Urothelium cell line (cell line): ENCODE measurements at regions not wholly inside any gene's neighbourhood (a gene's known extent, or its start where the extent isn't known, plus 50 kb on each side); places are given as distances from the start of the nearest gene placed in this dataset.

Experiments used
- DNase-seq: peaks from one replicate; pipeline ENCODE4 v3.0.0; 2011; ENCODE audit warnings: low spot score, mixed read lengths
- FAIRE-seq: peaks from 2 replicates; lab custom pipeline; 2011; peaks lifted over from hg19 to GRCh38; lab: Jason Lieb, UNC

DNA sequence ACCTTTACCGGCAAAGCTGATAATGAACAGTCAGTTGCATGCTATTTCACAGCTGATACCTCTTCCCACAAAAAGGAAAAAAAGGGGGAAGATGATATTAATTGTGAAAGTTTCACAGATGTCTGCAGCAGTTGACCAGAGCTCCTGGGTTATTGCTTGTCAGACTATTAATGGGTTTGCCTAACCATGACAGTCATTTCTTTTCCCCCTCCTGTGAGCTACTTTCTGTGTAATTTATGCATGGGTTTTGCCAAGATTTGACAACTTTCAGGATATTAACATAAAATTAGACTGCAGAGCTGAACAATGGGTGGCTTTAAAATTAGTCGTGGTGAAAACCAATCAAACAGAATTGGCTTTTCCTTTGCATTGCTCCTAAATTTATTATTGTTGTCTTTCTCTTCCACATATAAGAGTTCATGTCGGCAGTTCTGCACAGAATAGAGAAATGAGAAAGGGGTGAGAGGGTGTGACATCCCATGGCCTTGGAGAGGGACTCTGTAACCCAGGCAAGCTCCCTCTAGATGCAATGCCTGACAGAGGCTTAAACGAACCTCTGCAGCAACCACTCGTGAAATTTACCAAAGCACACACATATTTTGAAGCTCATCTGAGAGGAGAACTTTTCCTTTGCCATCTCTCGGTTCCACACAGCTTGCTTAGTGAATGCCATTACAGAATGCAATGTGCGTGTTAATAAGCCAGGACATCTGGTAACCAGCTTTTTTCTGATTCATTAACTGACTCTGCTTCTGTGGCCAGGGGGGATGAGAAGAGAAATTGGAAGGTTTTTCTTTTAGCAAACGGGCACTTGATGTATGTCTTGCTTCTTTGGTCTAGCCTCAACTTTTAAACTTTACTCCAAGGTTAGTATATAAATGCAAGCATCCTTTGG lies 82.2 kb upstream of the ITGA4 start:
- DNase-seq (no peak), FAIRE-seq (no peak)

GRCh38 chr2:181376442-181376841 lies 80.7 kb upstream of the ITGA4 start:
- DNase-seq (no peak), FAIRE-seq (no peak)

DNA sequence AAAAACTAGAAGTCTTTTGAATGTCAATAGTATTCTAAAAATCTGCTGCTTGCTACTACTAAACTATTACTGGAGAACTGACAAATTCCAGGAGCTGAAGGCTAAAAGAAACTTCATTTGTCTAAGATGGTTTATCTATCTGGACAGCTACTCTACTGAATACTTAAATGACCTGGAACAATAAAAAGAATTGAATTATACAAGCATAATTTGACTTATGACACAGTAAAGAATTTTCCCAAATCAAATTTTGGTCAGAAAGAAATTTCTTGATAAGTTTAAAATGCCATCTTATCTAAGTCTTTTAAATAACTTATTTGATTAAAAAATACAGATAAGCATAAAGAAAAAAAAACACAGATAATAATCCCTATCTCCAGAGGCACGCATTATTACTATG lies 80.2 kb upstream of the ITGA4 start:
- FAIRE-seq, result no peak
- DNase-seq, result no peak

GRCh38 chr2:181378491-181378890 lies 78.7 kb upstream of the ITGA4 start:
- DNase-seq, result no peak
- FAIRE-seq, result no peak

GRCh38 chr2:181380581-181380980 lies 76.6 kb upstream of the ITGA4 start:
- FAIRE-seq (no peak), DNase-seq (no peak)

DNA sequence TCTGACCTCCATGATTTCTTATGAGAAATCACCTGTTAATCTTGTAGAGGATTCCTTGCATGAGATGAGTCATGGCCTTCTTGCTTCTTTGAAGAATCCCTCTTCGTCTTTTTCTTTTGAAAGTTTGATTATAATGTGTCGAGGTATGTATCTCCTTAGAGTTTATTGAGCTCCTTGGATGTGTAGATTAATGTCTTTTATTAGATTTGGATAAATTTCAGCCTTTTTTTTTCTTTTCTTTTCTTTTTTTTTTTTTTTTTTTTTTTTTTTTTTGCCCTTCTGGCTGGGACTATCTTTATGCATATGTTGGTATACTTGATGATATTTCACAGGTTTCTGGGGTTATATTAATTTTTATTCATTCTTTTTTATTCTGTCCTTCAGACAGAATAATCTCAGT lies 72.3 kb upstream of the ITGA4 start:
- DNase-seq (no peak), FAIRE-seq (no peak)

DNA sequence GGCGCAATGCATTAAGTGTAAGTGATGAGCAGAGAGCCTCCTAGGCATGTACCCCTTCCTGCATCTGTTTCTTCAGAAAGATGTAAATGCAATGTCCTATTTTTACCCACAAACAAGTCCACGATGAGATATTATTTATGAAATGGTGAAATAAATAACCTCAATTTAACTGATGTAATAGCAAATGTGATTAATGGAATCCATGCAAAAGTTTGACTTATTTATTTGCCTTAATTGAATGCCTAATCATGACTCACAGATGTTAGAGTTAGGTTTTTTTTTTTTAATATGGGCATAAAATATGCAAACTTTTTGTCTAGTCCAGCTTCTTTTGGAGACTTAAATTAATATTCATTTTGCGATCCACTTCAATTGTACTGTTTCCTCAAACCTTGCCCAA lies 67.7 kb upstream of the ITGA4 start:
- FAIRE-seq (no peak), DNase-seq (no peak)

DNA sequence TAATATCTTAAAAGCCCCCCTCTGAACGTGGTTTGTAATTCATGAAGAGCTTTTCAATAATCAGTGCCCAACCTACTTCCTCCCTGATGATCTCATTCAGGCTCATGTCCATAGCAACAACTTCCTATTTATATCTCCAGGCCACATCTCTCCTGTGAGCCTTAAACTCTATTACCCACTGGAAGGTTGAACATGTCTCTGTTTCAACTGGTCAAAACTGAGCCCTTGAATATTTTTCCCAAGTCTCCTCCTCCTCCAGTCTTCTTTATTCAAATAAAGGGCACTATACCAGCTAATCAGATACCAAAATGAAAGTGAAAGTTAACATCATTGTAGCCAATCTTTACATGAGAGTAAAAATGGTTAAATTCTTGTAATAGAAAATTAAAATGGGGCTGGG lies 63.7 kb upstream of the ITGA4 start:
- FAIRE-seq, result no peak
- DNase-seq, result peak; percentile 59

DNA sequence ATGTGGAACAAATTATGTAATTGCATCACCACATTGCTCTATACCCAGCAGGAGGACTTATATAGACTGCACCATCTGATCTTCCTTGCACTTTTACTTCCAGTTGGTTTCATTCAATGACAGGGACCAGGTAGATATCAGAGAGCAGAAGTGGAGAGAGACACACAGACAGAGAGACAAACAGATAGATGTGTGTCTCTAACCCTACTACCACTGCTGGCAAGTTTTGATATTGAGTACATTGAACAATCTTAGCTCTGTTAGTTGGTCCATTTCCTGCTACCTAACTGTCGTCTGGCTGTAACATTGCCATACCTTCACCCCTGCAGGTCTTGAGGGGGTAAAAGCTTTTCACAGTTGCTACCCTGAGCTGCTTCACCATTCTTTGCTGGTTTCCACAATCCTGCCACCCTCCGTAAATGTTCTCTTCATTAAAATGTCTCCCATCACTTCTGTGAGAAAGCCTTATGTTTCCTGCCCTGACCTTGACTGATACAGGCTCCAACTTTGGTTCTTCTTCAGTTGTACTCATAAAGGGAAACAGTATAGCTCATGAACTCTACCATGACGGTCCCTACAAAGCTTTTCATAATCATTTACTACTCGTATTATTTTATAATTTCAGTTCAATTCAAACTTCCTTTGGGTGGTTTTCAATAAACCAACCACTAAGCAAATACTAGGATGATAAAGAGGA lies 62.3 kb upstream of the ITGA4 start:
- FAIRE-seq, result no peak
- DNase-seq, result no peak

DNA sequence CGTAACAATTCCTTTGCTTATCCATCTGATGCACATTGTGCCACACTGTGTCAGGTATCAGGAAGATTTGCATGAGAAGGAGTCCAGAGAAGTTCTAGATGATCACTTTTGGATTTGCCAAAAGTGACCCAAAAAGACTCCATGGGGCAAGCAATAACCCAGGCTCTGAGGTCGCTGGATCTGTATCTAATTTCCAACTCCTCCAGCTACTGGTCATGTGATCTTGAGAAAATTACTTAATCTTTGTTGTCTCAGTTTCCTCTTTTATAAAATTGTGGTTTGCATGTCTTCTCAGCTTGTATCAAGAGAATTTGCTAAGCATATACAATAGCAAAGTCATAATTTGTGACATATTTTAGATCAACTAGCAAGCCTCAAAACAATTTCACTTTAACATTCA lies 61.3 kb upstream of the ITGA4 start:
- FAIRE-seq (no peak), DNase-seq (no peak)

GRCh38 chr2:181396256-181397123 lies 60.7 kb upstream of the ITGA4 start:
- no peak for DNase-seq
- no peak for FAIRE-seq

DNA sequence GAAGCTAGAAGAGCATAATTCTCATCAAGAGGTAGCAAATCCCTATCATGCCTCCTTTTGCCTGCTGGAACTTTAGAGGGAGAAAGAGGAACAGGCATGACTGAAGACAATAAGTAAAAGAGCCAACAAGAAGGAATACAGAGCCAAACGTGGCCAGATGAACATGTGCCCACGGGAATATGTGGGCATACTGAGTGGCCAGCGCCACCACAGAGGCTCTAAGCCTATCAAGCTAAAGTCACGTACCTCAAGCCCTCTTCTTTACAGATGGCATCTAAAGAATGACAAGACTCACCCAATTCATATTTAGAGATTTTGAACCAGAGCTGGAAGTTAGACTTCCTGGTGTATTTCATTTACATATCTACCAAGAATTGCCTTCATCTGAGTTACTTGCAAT lies 59.9 kb upstream of the ITGA4 start:
- DNase-seq (no peak), FAIRE-seq (no peak)

DNA sequence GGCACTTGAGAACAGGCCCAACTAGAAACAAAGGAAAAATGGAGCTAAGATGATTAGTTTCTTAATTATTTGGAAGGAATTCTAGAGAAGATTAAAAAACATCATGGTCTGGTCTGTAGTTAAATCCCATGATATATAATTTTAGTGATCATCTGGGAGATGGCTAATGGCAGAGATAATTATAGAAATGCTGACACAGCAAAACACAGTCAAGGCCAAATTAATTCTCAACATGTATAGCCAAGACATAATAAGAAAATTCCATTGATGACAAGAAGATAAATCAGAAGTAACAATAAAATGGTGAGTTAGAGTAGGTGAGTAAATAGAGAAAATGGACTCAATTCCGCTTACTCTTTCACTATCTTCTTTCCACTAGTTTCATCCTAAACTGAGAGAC lies 59.2 kb upstream of the ITGA4 start:
- no peak for FAIRE-seq
- DNase-seq, result no peak

- DNase-seq (no peak), FAIRE-seq (no peak)
Observed at GRCh38 chr2:181399027-181399426, 58.2 kb upstream of the ITGA4 start.

GRCh38 chr2:181404472-181404871 lies 52.7 kb upstream of the ITGA4 start:
- no peak for FAIRE-seq
- DNase-seq, result no peak

DNA sequence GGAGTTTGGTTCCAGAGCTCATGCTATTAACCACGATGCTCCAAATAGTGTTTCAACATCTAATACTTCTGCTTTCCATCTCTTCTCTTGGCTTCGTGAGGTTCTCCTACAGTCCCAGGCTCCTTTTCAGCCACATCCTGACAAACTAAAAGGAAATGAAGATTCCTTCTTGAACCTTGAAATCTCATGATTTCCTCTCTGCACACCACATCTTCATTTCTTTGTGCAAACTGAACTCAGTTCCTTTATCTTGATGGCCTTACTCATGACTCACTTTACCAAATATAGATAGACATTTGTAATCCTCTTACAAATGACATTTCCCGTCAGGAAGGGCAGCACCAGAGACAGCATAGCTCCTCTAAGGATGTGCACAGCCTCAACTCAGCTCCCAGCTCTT lies 50.0 kb upstream of the ITGA4 start:
- DNase-seq (no peak), FAIRE-seq (no peak)
